ENCODE measurements at regions not wholly inside any gene's neighbourhood (a gene's known extent, or its start where the extent isn't known, plus 50 kb on each side); places are given as distances from the start of the nearest gene placed in this dataset.

- TF ChIP-seq EZH2phosphoT487 (conservative IDR thresholded peaks at IDR 0.05; ENCODE audit: low read length) (no peak), CTCF (IDR thresholded peaks at IDR 0.05; ENCODE audit: insufficient read depth, low read length, poor library complexity, severe bottlenecking) (no peak)
- no peak overlapping the region for H3K4me3 ChIP-seq (ENCODE audit: insufficient read depth, low read length, poor library complexity, severe bottlenecking)
- H3F3A ChIP-seq (ENCODE audit: insufficient read depth) = no peaks in the 10 kb centered on the region
- H3K27me3 ChIP-seq (ENCODE audit: low read length) = no peaks in the 10 kb centered on the region; the same call in 1 of the 2 replicates
- no peak overlapping the region for H3K4me2 ChIP-seq (ENCODE audit: low read depth, low read length, poor library complexity, severe bottlenecking)
- H3K36me3 ChIP-seq (ENCODE audit: low read length) = no peaks in the 10 kb centered on the region
- H3K9ac ChIP-seq (ENCODE audit: low read length) = no peak overlapping the region
- no peak overlapping the region for H3K27ac ChIP-seq (ENCODE audit: low read depth, low read length)
- H3K9me3 ChIP-seq (ENCODE audit: insufficient read depth, low read length) = no peaks in the 10 kb centered on the region
- H4K20me1 ChIP-seq (ENCODE audit: low read depth, low read length) = no peaks in the 10 kb centered on the region
- no peaks in the 10 kb centered on the region for H3K79me2 ChIP-seq (ENCODE audit: insufficient read depth, low read length)
- H3K9me2 ChIP-seq (replicated peaks; ENCODE audit: insufficient read depth, low read length) = no peaks in the 10 kb centered on the region
- no peak overlapping the region for H2AFZ ChIP-seq (ENCODE audit: low read depth, low read length, severe bottlenecking)
Observed at GRCh38 chr6:125477844-125478243, 176.1 kb upstream of the HDDC2 start.

- Histone ChIP-seq H3K9ac (ENCODE audit: low read length) (no peak overlapping the region), H3K27me3 (ENCODE audit: low read length) (no peaks in the 10 kb centered on the region), H3K9me2 (replicated peaks; ENCODE audit: insufficient read depth, low read length) (no peaks in the 10 kb centered on the region), H3K27ac (ENCODE audit: low read depth, low read length) (no peak overlapping the region), H2AFZ (ENCODE audit: low read depth, low read length, severe bottlenecking) (no peak overlapping the region), H3K79me2 (ENCODE audit: insufficient read depth, low read length) (no peaks in the 10 kb centered on the region), H3K36me3 (ENCODE audit: low read length) (no peaks in the 10 kb centered on the region), H4K20me1 (ENCODE audit: low read depth, low read length) (no peaks in the 10 kb centered on the region), H3K4me3 (ENCODE audit: insufficient read depth, low read length, poor library complexity, severe bottlenecking) (no peak overlapping the region), H3K4me2 (ENCODE audit: low read depth, low read length, poor library complexity, severe bottlenecking) (no peak overlapping the region), H3F3A (ENCODE audit: insufficient read depth) (no peaks in the 10 kb centered on the region), H3K9me3 (ENCODE audit: insufficient read depth, low read length) (no peaks in the 10 kb centered on the region)
- TF ChIP-seq CTCF (IDR thresholded peaks at IDR 0.05; ENCODE audit: insufficient read depth, low read length, poor library complexity, severe bottlenecking) (no peak), EZH2phosphoT487 (conservative IDR thresholded peaks at IDR 0.05; ENCODE audit: low read length) (no peak)
Observed at GRCh38 chr6:125480146-125480545, 178.4 kb upstream of the HDDC2 start.

- Histone ChIP-seq H3K79me2 (ENCODE audit: insufficient read depth, low read length) (no peaks in the 10 kb centered on the region), H3K4me2 (ENCODE audit: low read depth, low read length, poor library complexity, severe bottlenecking) (no peak overlapping the region), H2AFZ (ENCODE audit: low read depth, low read length, severe bottlenecking) (no peak overlapping the region)
Observed at GRCh38 chr6:125480571-125480970, 178.8 kb upstream of the HDDC2 start.

More at GRCh38 chr6:125480571-125480970, 178.8 kb upstream of the HDDC2 start:
- H4K20me1 ChIP-seq (ENCODE audit: low read depth, low read length) = no peaks in the 10 kb centered on the region
- no peak overlapping the region for H3K9ac ChIP-seq (ENCODE audit: low read length)
- no peaks in the 10 kb centered on the region for H3K9me2 ChIP-seq (replicated peaks; ENCODE audit: insufficient read depth, low read length)
- H3F3A ChIP-seq (ENCODE audit: insufficient read depth) = no peaks in the 10 kb centered on the region
- H3K27me3 ChIP-seq (ENCODE audit: low read length) = no peaks in the 10 kb centered on the region
- no peak overlapping the region for H3K27ac ChIP-seq (ENCODE audit: low read depth, low read length)
- no peaks in the 10 kb centered on the region for H3K36me3 ChIP-seq (ENCODE audit: low read length)
- H3K4me3 ChIP-seq (ENCODE audit: insufficient read depth, low read length, poor library complexity, severe bottlenecking) = no peak overlapping the region
- TF ChIP-seq EZH2phosphoT487 (conservative IDR thresholded peaks at IDR 0.05; ENCODE audit: low read length) (no peak), CTCF (IDR thresholded peaks at IDR 0.05; ENCODE audit: insufficient read depth, low read length, poor library complexity, severe bottlenecking) (no peak)
- no peaks in the 10 kb centered on the region for H3K9me3 ChIP-seq (ENCODE audit: insufficient read depth, low read length)

Measured in SU-DHL-6 (cell line).